ENCODE measurements at regions not wholly inside any gene's neighbourhood (a gene's known extent, or its start where the extent isn't known, plus 50 kb on each side); places are given as distances from the start of the nearest gene placed in this dataset.

DNA sequence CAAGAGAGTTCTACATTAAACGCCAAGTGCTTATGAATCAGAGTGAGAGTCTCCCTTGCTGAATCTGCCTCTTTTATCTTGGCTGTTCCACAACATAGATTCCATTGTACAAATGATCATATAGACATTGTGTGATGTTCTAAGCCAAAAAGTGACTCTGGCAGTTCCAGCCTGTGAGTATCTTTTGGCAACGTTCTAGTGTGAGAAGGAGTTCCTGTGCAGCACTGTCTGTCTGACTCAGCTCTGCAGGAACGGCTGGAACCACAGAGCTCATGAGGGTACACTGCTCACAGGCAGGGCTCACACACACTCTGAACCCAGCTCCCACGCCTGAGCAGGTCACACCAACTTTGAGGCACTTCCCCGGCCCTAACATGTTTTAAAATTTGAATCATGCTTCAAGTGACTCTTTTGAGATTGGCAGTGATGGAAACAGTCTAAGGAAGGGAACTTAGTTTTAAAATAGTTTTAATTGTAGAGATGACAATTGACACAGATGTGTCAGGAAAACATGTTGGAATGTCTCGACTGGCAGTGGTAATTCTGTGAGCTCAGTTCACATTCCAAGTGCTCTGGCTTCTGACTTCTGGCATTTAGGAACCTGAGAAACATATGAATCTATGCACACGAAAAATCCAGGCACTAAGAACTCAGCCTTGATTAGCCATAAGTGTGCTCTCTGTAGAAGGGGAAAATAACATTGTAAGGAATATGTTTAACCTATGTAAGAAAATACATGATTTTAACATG is 272.0 kb downstream of the UQCRFS1 start:
- no peak overlapping the region for H3K4me3 ChIP-seq
- no peaks in the 10 kb centered on the region for H3K27me3 ChIP-seq
- ATAC-seq (peak; percentile 84 to 94 (median 88)), DNase-seq (no peak)
- intact Hi-C loops (cut with DNase I): no loop called here
- H3K9me3 ChIP-seq: no peaks in the 10 kb centered on the region
- no peaks in the 10 kb centered on the region for H3K36me3 ChIP-seq
- peaks cover 0 to 18% (median 0%) of the 10 kb centered on the region in 12 donors for H3K4me1 ChIP-seq
- no peak for TF ChIP-seq POLR2A (IDR thresholded peaks at IDR 0.05)
- TF ChIP-seq, protein P1, sequence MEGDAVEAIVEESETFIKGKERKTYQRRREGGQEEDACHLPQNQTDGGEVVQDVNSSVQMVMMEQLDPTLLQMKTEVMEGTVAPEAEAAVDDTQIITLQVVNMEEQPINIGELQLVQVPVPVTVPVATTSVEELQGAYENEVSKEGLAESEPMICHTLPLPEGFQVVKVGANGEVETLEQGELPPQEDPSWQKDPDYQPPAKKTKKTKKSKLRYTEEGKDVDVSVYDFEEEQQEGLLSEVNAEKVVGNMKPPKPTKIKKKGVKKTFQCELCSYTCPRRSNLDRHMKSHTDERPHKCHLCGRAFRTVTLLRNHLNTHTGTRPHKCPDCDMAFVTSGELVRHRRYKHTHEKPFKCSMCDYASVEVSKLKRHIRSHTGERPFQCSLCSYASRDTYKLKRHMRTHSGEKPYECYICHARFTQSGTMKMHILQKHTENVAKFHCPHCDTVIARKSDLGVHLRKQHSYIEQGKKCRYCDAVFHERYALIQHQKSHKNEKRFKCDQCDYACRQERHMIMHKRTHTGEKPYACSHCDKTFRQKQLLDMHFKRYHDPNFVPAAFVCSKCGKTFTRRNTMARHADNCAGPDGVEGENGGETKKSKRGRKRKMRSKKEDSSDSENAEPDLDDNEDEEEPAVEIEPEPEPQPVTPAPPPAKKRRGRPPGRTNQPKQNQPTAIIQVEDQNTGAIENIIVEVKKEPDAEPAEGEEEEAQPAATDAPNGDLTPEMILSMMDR (IDR thresholded peaks at IDR 0.05): no peak
- WGBS, 4 donors: 23 to 31% (median 26%) methylated on average over 7 of the region's 7 CpGs
- H3K27ac ChIP-seq: no peak overlapping the region

DNA sequence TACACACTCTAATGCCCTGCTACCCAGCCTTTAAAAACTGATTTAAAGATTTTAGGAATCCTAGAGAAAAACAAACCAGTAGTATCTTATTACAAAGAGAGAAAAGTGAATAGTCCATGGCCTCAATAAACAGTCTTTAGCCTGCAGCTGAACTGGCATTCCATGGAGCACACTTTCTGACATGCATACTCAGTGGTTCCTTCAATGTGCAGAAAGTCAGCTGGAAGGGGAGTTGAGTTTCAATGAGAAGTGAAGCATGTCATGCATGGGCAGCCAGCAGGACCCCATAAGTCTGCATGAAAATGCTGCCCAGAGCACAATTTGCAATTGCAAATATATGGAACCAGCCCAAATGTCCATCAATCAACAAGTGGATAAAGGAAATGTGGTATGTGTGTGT is 273.7 kb downstream of the UQCRFS1 start:
- no peaks in the 10 kb centered on the region for H3K9me3 ChIP-seq
- intact Hi-C loops (cut with DNase I): no loop called here
- no peaks in the 10 kb centered on the region for H3K36me3 ChIP-seq
- no peak overlapping the region for H3K4me3 ChIP-seq
- TF ChIP-seq, protein P1 (IDR thresholded peaks at IDR 0.05): no peak
- ATAC-seq (no peak), DNase-seq (no peak)
- H3K4me1 ChIP-seq: peaks cover 0 to 18% (median 0%) of the 10 kb centered on the region in 12 donors
- H3K27me3 ChIP-seq: no peaks in the 10 kb centered on the region
- no peak overlapping the region for H3K27ac ChIP-seq

DNA sequence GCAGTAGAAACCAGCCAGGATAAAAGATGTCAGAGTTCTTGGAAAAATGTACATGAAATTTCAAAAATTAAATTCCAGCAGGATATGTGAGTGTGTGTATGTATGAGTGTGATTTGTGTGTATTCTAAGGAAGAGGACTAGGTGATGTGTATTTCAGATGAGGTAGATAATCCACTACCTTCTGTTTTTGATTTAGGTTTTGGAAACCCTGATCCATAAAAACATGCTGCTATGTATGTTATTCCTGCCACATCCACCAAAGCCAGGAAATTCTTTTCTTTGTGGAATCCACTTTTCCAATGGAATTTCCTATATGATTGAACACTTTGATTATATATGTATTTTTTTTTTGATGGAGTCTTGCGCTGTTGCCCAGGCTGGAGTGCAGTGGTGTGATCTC is 276.9 kb downstream of the UQCRFS1 start:
- ATAC-seq (no peak), DNase-seq (no peak)
- H3K4me1 ChIP-seq: peaks cover 0 to 6% (median 0%) of the 10 kb centered on the region in 12 donors
- H3K27ac ChIP-seq: no peak overlapping the region
- H3K9me3 ChIP-seq: no peaks in the 10 kb centered on the region
- no peak overlapping the region for H3K4me3 ChIP-seq
- H3K27me3 ChIP-seq: peaks cover 0 to 10% (median 0%) of the 10 kb centered on the region in 9 donors
- no peak for TF ChIP-seq POLR2A (IDR thresholded peaks at IDR 0.05)
- TF ChIP-seq, protein P1 (IDR thresholded peaks at IDR 0.05): no peak
- intact Hi-C loops (cut with DNase I): no loop called here
- no peaks in the 10 kb centered on the region for H3K36me3 ChIP-seq
- 90 to 96% (median 92%) methylated on average over 1 of the region's 1 CpG for WGBS, 4 donors

DNA sequence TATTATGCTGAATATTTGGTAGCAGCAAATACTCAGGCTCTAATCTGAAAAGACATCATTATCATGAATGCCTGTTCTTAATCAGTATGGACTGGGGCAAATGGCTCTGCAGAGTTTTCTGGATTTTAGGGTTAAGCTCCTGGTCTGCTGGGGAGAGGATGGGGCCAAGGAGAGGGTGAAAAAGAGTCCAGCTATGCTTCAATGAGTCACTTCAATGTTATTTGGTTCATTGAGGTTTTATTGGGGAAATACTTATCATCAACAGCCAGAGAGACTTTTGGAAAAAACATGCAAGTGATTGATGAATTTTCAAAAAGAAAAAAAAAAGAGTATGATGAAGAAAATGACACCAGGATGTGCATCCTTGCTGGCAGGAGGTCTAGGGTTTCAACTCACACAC is 278.3 kb downstream of the UQCRFS1 start:
- ATAC-seq (no peak), DNase-seq (no peak)
- peaks cover 0 to 10% (median 0%) of the 10 kb centered on the region in 9 donors for H3K27me3 ChIP-seq
- intact Hi-C loops (cut with DNase I): no loop called here
- no peak overlapping the region for H3K27ac ChIP-seq
- no peak overlapping the region for H3K4me3 ChIP-seq
- H3K9me3 ChIP-seq: no peaks in the 10 kb centered on the region
- TF ChIP-seq POLR2A (IDR thresholded peaks at IDR 0.05): no peak
- TF ChIP-seq, protein P1 (IDR thresholded peaks at IDR 0.05): no peak
- H3K36me3 ChIP-seq: no peaks in the 10 kb centered on the region
- H3K4me1 ChIP-seq: no peaks in the 10 kb centered on the region

All from heart left ventricle (tissue), 16 donors.